ENCODE measurements at regions not wholly inside any gene's neighbourhood (a gene's known extent, or its start where the extent isn't known, plus 50 kb on each side); places are given as distances from the start of the nearest gene placed in this dataset.
"Not testable (repeated sequence)": the region's sequence is repeated elsewhere in the genome, so short reads cannot be mapped to it uniquely, and the experiment has no call there.

DNA sequence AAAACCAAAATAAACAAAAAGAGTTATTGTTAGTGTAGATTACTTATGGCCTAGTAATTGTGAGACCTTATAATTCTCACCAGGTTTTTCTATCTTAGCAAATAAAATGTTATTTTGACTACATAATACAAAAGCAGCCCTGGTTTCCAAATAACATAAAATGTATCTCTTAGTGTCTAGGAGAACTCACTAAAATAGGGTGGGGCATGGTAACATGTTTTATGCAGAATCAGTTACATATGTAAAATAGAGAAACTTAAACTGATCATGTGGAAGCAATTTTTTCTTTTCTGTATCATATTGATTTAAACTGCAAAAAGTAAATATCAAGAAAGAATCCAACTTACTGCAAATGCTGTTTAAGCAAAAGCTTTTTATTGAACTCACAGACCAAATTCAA lies 431.1 kb upstream of the ALCAM start:
- no peak for DNase-seq (ENCODE audit: low read depth)

DNA sequence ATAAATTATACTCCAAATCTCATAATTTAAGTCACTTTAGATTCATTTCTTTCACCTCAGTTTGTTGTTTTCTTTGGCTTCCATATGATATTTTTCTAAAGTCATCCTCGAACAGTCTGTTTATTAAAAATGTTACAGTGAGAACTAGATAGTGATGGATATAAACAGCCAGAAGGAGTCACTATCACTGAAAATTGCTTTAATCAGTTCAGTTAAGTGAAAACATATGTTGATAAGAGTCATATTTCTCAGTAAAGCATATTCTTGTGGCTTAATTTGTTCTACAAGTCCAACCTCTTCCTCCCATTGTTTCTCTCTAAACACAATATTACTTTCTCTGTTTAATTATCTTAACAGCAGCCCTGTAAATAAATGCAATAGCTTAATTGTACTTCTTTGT lies 427.5 kb upstream of the ALCAM start:
- DNase-seq (ENCODE audit: low read depth) = no peak

DNA sequence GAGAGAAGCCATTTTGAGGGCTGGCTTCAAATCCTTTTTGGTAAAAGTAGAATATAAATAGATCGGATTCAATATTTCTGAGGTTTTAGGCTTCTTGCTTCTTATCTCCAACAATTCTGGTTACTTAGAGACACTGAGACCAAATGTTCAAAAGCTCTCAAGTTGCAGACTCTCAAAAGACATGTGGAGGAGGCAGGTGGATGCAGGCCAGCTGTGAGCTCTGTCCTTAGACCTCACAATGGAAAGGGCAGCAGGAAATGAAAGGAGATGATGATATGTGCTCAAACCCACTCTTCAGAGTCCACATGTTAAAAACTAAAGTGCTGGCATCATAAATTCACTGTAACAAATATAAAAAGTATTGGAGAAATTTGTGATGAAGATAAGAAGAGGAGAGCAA lies 424.9 kb upstream of the ALCAM start:
- DNase-seq (ENCODE audit: low read depth) = no peak

DNA sequence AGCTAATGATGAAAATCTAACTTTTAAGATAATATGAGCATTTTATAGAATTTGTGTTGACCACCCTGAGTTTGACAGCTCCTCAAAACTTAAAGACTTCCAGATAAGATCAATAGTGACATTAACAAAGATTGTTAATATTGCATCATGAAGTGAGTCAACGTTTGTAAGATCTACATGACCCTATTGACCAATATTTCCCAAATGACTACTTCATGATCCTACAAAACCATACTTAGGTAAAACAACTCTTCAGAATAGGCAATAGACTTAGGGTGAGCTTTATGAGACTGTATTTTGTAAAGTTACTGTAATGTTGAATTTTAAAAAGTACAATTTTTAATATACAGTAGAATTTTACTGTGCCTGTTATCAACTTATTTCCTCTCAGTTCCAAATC lies 422.7 kb upstream of the ALCAM start:
- no peak for DNase-seq (ENCODE audit: low read depth)

DNA sequence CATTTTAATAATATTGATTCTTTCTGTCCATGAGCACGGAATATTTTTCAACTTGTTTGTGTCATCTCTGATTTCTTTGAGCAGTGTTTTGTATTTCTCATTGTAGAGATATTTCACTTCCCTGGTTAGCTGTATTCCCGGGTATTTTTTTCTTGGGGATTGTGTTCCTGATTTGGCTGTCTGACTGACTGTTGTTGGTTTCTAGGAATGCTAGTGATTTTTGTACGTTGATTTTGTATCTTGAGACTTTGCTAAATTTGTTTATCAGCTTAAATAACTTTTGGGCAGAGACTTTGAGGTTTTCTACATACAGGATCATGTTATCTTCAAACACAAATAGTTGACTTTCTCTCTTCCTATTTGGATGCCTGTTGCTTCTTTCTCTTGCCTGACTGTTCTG lies 418.8 kb upstream of the ALCAM start:
- DNase-seq (ENCODE audit: low read depth) = no peak

GRCh38 chr3:104949810-104950209 lies 416.9 kb upstream of the ALCAM start:
- DNase-seq (ENCODE audit: low read depth) = not testable (repeated sequence)

GRCh38 chr3:104951426-104951825 lies 415.3 kb upstream of the ALCAM start:
- DNase-seq (ENCODE audit: low read depth) = no peak

- DNase-seq (ENCODE audit: low read depth) = no peak
Observed at GRCh38 chr3:104952146-104952972, 414.4 kb upstream of the ALCAM start.

GRCh38 chr3:104956620-104957345 lies 409.9 kb upstream of the ALCAM start:
- DNase-seq (ENCODE audit: low read depth) = no peak

DNA sequence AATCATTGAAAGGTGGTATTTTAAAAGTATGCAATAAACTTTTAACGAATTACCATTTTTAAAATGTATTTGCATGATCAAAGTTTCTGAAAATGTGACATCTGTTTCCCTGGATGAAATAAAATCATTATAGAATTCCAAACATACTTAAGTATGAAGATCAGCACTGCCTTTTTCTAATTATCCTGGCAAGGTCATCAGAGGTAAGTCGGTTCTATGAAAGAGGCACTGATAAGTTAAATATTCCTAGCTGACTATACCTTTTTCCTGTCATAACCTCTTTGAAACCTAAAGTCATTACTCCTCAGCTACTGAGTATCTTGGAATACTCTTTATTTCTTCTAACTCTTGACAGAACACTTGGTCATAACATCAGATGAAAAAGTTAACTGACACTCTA lies 406.1 kb upstream of the ALCAM start:
- no peak for DNase-seq (ENCODE audit: low read depth)

GRCh38 chr3:104961851-104962250 lies 404.9 kb upstream of the ALCAM start:
- no peak for DNase-seq (ENCODE audit: low read depth)

GRCh38 chr3:104974316-104974715 lies 392.4 kb upstream of the ALCAM start:
- no peak for DNase-seq (ENCODE audit: low read depth)

DNA sequence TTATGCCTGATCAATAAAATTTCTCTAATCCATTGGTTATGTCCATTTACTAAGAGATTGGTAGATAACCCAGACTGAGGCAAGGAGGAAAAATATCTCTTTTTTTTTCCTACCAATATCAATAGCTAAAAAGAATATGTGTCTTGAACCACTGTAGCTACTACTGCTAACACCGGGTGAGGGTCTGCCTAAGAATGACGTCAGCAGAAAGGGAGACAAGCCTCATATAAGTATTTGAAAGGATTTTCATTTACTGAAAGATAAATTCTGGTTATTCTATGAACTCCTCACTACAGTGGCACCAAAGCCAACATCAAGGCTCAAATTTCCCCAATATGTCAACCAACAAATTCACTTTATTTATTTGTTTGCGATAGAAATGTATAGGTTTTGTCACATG lies 389.0 kb upstream of the ALCAM start:
- DNase-seq (ENCODE audit: low read depth) = no peak

DNA sequence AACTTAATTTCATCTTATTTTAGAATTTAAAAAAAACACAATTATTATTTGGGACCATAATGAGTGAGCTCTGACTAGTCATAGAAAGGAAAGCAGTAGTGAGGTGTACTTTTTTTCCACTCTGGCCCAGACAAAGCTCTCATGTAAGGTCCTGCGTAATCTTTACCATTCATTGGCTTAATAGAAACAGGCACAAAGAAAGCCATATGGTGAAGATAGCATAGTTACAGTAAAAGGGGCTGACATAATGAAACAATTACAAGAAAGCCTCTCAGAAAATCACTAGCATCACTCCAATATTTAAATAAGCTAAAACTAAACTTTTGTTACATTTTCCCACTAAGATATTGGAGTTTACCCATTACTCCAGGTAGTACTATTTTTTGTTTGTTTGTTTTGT lies 384.6 kb upstream of the ALCAM start:
- no peak for DNase-seq (ENCODE audit: low read depth)

DNA sequence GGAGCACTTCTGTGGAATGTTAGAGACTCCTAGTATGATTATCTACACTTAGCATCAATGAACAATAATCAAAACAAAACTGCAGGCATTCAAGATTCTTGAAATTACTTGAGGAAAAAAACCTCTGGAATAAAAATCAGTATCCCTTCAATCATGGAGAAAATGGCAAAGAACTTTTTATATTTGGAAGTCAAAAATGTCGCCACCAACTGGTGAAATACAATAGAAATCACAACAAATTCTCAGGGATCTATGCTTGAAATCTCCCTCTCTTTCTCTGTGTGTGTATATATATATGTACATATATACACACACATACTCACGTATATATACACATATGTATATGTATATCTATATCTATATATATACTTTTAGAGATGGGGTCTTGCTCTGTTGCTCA lies 378.9 kb upstream of the ALCAM start:
- DNase-seq (ENCODE audit: low read depth) = no peak

GRCh38 chr3:104988496-104988895 lies 378.2 kb upstream of the ALCAM start:
- DNase-seq (ENCODE audit: low read depth) = no peak

DNA sequence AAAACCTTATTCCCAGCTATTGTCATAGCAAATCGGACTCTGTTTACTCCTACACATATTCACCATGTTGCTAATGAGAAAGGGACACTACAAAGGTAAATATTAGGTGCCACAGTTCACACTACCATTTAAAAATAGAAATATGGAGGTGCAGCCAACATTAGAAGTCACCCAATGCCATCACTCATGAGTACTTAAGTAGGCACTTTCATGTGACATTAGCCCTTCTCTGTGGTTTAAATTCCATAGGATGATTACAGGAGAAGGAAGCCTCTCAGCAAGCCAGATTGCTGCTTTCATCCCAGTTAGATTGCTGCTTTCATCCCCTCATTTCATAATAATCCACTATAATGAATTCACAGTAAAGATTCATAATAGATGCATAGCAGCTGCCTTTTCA lies 376.8 kb upstream of the ALCAM start:
- DNase-seq (ENCODE audit: low read depth) = no peak

- no peak for DNase-seq (ENCODE audit: low read depth)
Observed at GRCh38 chr3:104990758-104991157, 376.0 kb upstream of the ALCAM start.

GRCh38 chr3:104992676-104993075 lies 374.0 kb upstream of the ALCAM start:
- no peak for DNase-seq (ENCODE audit: low read depth)

DNA sequence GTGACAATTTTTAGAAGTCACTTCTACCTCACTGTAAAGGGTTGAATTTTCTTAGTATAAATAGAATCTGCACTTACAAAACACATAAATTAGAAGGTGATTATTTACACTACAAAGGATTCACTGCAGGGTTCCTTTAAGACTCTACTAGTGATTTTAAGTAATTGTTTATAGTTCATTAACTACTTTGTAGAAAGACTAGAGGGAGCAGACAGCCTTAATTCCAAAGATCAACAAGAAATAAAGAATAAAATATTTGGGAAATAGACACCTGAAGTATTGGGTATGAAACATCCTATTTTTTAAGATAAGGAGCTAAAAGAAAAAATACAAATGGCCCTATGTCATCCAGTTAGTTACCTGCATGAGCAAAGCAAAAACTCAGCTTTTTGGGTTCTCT lies 360.5 kb upstream of the ALCAM start:
- no peak for DNase-seq (ENCODE audit: low read depth)

GRCh38 chr3:105013657-105014056 lies 353.1 kb upstream of the ALCAM start:
- DNase-seq (ENCODE audit: low read depth) = no peak

- DNase-seq (ENCODE audit: low read depth) = no peak
Observed at GRCh38 chr3:105014631-105015030, 352.1 kb upstream of the ALCAM start.

DNA sequence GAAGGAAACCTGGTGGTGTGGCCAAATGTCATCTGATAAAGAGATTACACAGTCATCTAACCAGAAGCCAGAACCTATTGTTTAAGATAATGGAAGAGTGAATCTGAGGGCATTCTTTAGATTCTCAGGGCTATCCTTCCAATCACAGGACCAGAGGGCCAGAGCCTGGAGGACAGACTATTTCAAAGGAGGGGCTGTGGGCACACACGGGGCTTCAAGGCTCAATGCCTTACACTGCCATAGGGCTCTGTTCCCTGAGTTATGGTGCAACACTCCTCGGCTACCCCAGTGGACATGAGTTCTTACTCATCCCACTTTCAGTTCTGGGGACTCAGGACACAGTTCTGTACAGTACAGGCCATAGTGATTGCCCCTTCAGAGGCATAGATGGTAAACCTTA lies 343.9 kb upstream of the ALCAM start:
- no peak for DNase-seq (ENCODE audit: low read depth)

- no peak for DNase-seq (ENCODE audit: low read depth)
Observed at GRCh38 chr3:105030211-105030610, 336.5 kb upstream of the ALCAM start.

All from stimulated activated CD8-positive, alpha-beta memory T cell treated with anti-CD3 and anti-CD28 coated beads, Interleukin-15, amount 100 ng/mL, for 1 hour (primary cell).